ENCODE measurements at regions not wholly inside any gene's neighbourhood (a gene's known extent, or its start where the extent isn't known, plus 50 kb on each side); places are given as distances from the start of the nearest gene placed in this dataset.
"Not testable (repeated sequence)": the region's sequence is repeated elsewhere in the genome, so short reads cannot be mapped to it uniquely, and the experiment has no call there.

- DNase-seq (ENCODE audit: low read depth in 1 of 2, low spot score in 1 of 2): no peak
Observed at GRCh38 chr7:16267953-16268820, 153.2 kb downstream of the CRPPA start.

GRCh38 chr7:16266877-16267276, 154.5 kb downstream of the CRPPA start:
- no peak for DNase-seq (ENCODE audit: low read depth in 1 of 2, low spot score in 1 of 2)

- DNase-seq (ENCODE audit: low read depth in 1 of 2, low spot score in 1 of 2): not testable (repeated sequence)
Observed at GRCh38 chr7:16266470-16266869, 154.9 kb downstream of the CRPPA start.

- no peak for DNase-seq (ENCODE audit: low read depth in 1 of 2, low spot score in 1 of 2)
Observed at GRCh38 chr7:16265863-16266458, 155.4 kb downstream of the CRPPA start.

GRCh38 chr7:16264823-16265804, 156.2 kb downstream of the CRPPA start:
- no peak for DNase-seq (ENCODE audit: low read depth in 1 of 2, low spot score in 1 of 2)

GRCh38 chr7:16264036-16264819, 157.1 kb downstream of the CRPPA start:
- DNase-seq (ENCODE audit: low read depth in 1 of 2, low spot score in 1 of 2): no peak

- DNase-seq (ENCODE audit: low read depth in 1 of 2, low spot score in 1 of 2): not testable (repeated sequence)
Observed at GRCh38 chr7:16263377-16263776, 158.0 kb downstream of the CRPPA start.

GRCh38 chr7:16261654-16262053, 159.7 kb downstream of the CRPPA start:
- no peak for DNase-seq (ENCODE audit: low read depth in 1 of 2, low spot score in 1 of 2)

GRCh38 chr7:16261100-16261499, 160.2 kb downstream of the CRPPA start:
- DNase-seq (ENCODE audit: low read depth in 1 of 2, low spot score in 1 of 2): no peak

- no peak for DNase-seq (ENCODE audit: low read depth in 1 of 2, low spot score in 1 of 2)
Observed at GRCh38 chr7:16260236-16260728, 161.1 kb downstream of the CRPPA start.

GRCh38 chr7:16256419-16256818, 164.9 kb downstream of the CRPPA start:
- DNase-seq (ENCODE audit: low read depth in 1 of 2, low spot score in 1 of 2): not testable (repeated sequence)

- DNase-seq (ENCODE audit: low read depth in 1 of 2, low spot score in 1 of 2): not testable (repeated sequence)
Observed at GRCh38 chr7:16255952-16256351, 165.4 kb downstream of the CRPPA start.

- not testable (repeated sequence) for DNase-seq (ENCODE audit: low read depth in 1 of 2, low spot score in 1 of 2)
Observed at GRCh38 chr7:16250655-16251054, 170.7 kb downstream of the CRPPA start.

- not testable (repeated sequence) for DNase-seq (ENCODE audit: low read depth in 1 of 2, low spot score in 1 of 2)
Observed at GRCh38 chr7:16249204-16249603, 172.1 kb downstream of the CRPPA start.

- DNase-seq (ENCODE audit: low read depth in 1 of 2, low spot score in 1 of 2): not testable (repeated sequence)
Observed at GRCh38 chr7:16248556-16248955, 172.8 kb downstream of the CRPPA start.

- DNase-seq (ENCODE audit: low read depth in 1 of 2, low spot score in 1 of 2): no peak
Observed at GRCh38 chr7:16244469-16244868, 176.9 kb downstream of the CRPPA start.

- DNase-seq (ENCODE audit: low read depth in 1 of 2, low spot score in 1 of 2): no peak
Observed at GRCh38 chr7:16242920-16243319, 178.4 kb downstream of the CRPPA start.

- no peak for DNase-seq (ENCODE audit: low read depth in 1 of 2, low spot score in 1 of 2)
Observed at GRCh38 chr7:16241017-16241416, 180.3 kb downstream of the CRPPA start.

- no peak for DNase-seq (ENCODE audit: low read depth in 1 of 2, low spot score in 1 of 2)
Observed at GRCh38 chr7:16236381-16236780, 185.0 kb downstream of the CRPPA start.

Data from activated CD4-positive, alpha-beta T cell treated with anti-CD3 and anti-CD28 coated beads, Interleukin-2, amount 50 U/mL, for 24 hours (primary cell).